Astrocyte of the spinal cord (primary cell): ENCODE measurements at regions not wholly inside any gene's neighbourhood (a gene's known extent, or its start where the extent isn't known, plus 50 kb on each side); places are given as distances from the start of the nearest gene placed in this dataset.

Experiments
- DNase-seq: peaks from one replicate; pipeline ENCODE4 v3.0.0; 2011; ENCODE audit warnings: low read depth, low spot score
- H3K4me3 ChIP-seq: 2 replicates; pipeline ENCODE4 v1.5.1; 2011; ENCODE audit warnings: low read depth, mild to moderate bottlenecking, low read length, moderate library complexity
- CTCF ChIP-seq: IDR thresholded peaks from 2 replicates; pipeline ENCODE4 v1.5.1; 2012; ENCODE audit warnings: low read depth, mild to moderate bottlenecking, low read length, inconsistent platforms
- in situ Hi-C: cut with HindIII; loops from 2 replicates; pipeline ENCODE4 v1.10.0; 2017; ENCODE audit warnings: low sequenced_read_pairs

GRCh38 chr22:26784772-26785171, 127.4 kb downstream of the MIAT start:
- TF ChIP-seq CTCF, result no peak
- H3K4me3 ChIP-seq, result no peak overlapping the region
- in situ Hi-C loops, result no loop called here
- DNase-seq, result no peak

GRCh38 chr22:26785932-26786331, 128.5 kb downstream of the MIAT start:
- H3K4me3 ChIP-seq, result no peak overlapping the region
- DNase-seq, result no peak
- TF ChIP-seq CTCF, result no peak
- in situ Hi-C loops, result no loop called here

GRCh38 chr22:26786398-26786797, 129.0 kb downstream of the MIAT start:
- TF ChIP-seq CTCF, result no peak
- H3K4me3 ChIP-seq, result no peak overlapping the region
- in situ Hi-C loops, result no loop called here
- DNase-seq, result no peak

- no peak for TF ChIP-seq CTCF
- in situ Hi-C loops, result no loop called here
- no peak for DNase-seq
- H3K4me3 ChIP-seq, result no peak overlapping the region
Observed at GRCh38 chr22:26789951-26790350, 132.6 kb downstream of the MIAT start.

GRCh38 chr22:26792522-26792921, 135.1 kb downstream of the MIAT start:
- no peak for TF ChIP-seq CTCF
- in situ Hi-C loops, result no loop called here

GRCh38 chr22:26796785-26797184, 139.4 kb downstream of the MIAT start:
- in situ Hi-C loops, result no loop called here
- H3K4me3 ChIP-seq, result no peak overlapping the region
- TF ChIP-seq CTCF, result no peak
- DNase-seq, result no peak

More at GRCh38 chr22:26792522-26792921, 135.1 kb downstream of the MIAT start:
- DNase-seq, result no peak
- H3K4me3 ChIP-seq, result no peak overlapping the region

- no peak for DNase-seq
- in situ Hi-C loops, result no loop called here
Observed at GRCh38 chr22:26797910-26798309, 140.5 kb downstream of the MIAT start.

More at GRCh38 chr22:26797910-26798309, 140.5 kb downstream of the MIAT start:
- no peak overlapping the region for H3K4me3 ChIP-seq
- no peak for TF ChIP-seq CTCF
